GM19238 (cell line): ENCODE measurements at regions not wholly inside any gene's neighbourhood (a gene's known extent, or its start where the extent isn't known, plus 50 kb on each side); places are given as distances from the start of the nearest gene placed in this dataset.

Experiments used
- DNase-seq: peaks from one replicate; pipeline ENCODE4 v3.0.0; 2011; ENCODE audit warnings: low spot score; ENCODE audit not compliant: insufficient read length

DNA sequence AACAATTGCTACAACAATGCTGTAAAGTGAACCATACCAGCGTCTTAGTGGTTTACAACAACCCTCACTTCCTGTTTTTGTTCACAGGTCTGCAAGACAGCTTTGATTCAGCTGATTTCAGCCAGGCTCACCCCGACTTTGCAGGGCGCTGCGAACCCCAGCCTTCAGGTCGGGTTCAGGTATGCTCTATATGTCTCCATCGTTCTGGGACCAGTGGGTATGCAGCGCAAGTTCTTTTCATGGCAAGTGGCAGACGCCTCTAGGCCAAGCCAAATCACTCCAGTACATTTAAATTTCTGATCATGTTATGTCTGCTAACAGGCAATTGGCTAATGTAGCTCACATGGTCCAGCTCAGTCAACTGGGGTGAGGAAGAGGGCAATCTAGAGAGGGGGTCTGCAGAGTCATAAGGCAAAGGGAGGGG is 52.4 kb upstream of the RGMA start:
- no peak for DNase-seq

DNA sequence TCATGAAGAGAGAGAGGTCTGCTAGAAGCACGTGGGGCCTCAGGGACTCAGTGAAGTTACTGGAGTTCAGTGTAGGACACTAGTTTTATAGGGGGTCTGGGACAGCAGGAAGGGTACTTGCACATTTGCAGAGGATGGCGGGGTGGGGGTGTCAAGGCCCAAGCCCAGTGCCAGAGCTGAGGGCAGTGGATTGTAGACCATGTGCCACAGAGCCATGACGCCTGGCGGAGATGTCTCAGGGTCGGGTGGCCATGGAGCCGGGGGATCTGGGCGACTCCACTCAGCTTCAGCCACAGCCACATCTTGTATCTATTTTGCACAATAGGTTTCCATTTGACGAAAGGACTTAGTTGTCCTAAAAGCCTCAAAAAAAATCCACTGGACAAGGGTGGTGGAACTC is 50.4 kb upstream of the RGMA start:
- no peak for DNase-seq

DNA sequence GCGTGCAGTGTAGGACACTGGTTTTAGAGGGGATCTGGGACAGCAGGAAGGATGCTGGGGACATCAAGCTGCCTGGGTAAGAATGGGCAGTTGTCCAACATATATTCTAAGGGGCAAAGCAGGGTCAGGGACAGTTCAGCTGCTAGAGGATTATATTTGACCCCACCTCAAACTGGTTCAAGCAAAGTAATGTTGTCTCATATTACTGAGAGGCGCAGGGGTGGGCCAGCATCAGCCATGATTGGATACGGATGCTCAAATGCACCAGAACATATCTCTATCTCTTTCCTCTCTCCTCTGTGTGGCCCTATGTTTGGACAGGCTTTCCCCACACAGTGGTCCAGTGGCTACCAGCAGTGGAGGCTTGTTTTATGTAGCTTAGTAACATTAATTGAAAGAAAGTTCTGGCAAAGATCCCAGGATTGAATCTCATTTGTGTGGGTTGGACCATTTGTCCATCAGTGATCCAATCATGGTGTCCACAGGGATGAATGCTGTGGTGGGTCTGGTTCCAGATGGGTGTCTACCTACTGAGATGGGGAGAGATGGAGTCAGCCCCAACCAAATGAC is 49.8 kb upstream of the RGMA start:
- no peak for DNase-seq
